HG03095 (cell line): ENCODE measurements at regions not wholly inside any gene's neighbourhood (a gene's known extent, or its start where the extent isn't known, plus 50 kb on each side); places are given as distances from the start of the nearest gene placed in this dataset.
"Not testable (repeated sequence)": the region's sequence is repeated elsewhere in the genome, so short reads cannot be mapped to it uniquely, and the experiment has no call there.

Experiments used
- ATAC-seq: cut with Tn5 transposase; IDR thresholded peaks from one replicate; pipeline ENCODE4 v1.9.1; 2021; ENCODE audit warnings: moderate library complexity; ENCODE audit not compliant: unreplicated experiment

DNA sequence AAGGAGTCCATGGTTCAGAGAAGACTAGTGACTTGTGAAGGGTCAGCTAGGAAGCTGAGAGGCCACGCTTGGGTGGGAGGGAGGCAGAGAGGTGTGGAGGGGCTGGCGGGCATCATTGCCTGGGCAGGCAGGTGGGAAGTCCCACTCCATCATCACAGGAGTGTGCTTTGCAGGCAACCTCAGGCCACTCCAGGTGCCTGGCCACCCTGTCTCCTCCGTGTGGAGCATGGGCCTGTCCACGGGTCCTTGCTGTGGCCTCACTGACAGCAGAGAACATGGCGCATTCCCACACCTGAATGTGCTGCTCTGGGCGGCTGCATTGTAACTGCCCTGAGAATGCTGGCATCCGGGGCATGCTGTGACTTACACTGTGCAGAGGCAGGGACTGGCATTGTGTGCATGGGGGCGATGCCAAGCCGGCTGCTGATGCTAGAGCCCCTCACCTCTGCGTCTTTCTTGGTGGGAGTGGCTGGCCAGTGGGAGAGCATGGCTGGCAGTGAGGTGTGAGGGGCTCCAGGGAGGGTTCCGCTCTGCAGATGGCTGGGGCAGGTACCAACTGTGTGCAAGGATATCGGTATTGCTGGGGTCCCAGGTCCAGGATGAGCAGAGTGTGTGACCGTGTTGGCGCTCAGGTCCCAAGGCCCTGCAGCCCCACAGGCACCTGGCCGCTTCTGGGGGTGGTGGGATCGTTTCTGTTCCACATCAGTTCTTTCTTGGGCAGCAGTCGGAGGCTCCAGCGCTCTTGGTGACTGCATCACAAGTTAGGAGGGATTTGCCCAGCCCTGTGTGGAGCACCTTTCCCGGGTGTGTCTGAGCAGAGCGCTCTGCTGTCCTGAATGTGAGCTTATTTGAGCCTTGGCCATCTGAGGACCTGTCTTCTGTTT lies 94.8 kb downstream of the NPIPB11 start:
- ATAC-seq: no peak

DNA sequence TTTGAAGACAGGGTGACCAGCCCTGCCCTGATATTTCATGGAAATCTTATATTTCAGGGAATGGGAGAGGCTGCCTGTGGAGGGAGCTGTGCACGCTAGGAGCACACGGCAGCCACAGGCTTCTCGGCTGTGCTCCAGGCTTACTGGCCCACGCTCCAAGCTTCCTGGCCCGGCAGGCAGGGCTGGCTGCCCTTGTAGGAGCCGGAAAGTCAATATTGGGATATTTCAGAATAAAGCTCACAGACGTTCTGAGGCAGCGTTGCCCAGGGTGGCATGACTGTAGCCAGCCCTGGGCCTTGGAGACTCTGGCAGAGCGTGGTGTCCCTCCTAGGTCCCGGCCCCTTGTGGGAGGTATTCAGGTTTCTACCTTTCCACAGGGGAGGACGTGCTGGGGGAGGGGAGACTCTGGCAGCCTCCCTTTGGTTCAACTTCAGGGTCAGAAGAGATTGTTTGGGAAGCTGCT lies 95.6 kb downstream of the NPIPB11 start:
- ATAC-seq: no peak

DNA sequence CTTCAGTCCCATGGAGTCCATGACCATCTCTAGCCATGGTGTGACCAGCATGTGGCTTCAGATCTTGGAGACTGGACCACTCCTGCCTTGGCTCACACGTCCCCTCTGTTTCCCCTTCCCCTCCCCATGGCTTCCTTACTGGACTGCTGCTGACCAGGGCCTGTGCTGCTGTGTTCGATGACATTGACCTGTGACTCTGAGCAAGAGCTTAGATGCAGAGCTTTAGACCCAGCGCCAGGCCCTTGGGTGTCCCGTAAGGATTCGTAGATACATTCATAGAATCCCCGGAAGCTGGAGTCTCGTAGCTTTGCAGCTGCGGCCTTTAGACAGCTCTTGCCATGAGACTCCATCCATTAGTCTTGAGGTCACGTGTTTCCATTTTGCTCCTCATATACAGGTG lies 96.3 kb downstream of the NPIPB11 start:
- not testable (repeated sequence) for ATAC-seq

DNA sequence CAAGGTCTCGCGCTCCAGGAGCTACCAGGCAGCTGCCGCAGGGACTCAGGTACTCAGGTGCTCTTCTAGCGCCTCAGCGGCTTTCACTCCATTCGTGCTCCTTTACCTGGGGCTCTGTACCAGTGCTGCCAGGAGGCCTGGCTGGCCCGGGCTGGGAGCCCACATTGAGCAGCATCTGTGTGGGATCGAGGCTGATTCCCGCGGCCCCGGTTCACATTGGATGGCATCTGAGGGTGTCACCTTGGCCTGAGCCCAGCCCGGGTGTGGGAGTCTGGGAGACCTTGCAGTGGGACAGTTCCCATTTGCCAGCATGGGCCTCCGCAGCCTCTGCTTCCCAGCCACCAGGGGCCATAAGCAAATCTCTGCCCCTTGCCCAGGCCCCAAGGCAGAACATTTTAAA lies 96.9 kb downstream of the NPIPB11 start:
- ATAC-seq: not testable (repeated sequence)

GRCh38 chr16:29308644-29309546 lies 97.6 kb downstream of the NPIPB11 start:
- ATAC-seq: no peak

- no peak for ATAC-seq
Observed at GRCh38 chr16:29307598-29308507, 98.7 kb downstream of the NPIPB11 start.

DNA sequence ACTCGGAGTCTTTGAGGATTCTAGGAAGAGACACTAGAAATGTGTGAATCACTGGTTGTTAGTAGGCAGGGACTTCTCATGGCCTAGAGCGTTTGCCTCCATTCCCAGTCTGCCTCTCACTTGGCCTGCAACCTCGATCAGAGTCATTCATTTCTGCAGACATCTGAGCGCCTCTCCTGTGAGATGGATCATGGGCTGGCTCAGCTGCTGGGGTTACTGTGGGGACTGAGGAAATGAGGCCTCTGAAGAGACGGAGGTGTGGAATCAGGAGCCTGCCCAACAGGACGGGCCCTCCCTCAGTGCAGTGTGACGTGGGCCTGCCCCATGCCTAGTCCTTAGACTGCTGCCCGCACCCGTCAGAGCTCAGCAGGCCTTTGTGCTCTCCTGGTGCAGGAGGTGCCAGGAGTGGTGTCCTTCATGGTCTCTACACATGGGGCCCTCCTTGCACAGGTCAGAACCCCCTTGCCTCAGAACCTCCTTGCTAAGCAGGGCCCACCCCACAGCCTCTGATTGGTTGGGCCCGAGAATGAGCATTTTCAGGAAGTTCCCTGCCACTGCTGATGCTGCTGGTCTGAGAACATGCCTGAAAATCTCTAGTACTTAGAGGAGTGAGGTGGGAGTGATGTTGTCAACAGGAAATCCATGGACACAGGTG lies 99.4 kb downstream of the NPIPB11 start:
- ATAC-seq: no peak

DNA sequence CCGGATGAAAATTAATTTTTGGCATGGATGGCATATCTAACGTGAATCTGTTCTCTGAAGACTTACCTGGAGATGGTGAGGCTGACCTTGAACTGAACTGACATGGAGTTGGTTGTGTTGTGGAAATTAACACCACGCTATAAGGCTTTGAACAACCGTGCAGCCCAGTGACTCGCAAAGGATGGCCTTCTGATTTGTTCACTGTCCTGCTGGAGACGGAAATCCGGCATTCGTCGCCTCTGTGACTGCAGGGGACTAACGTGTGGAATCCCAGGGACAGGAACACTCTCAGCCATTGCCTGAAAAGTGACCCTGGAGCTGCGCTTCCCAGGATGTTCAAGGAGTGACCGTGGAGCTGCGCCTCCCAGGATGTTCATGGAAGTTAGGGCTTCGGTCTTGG lies 100.3 kb downstream of the NPIPB11 start:
- ATAC-seq: no peak

- ATAC-seq: not testable (repeated sequence)
Observed at GRCh38 chr16:29305018-29305417, 101.5 kb downstream of the NPIPB11 start.

DNA sequence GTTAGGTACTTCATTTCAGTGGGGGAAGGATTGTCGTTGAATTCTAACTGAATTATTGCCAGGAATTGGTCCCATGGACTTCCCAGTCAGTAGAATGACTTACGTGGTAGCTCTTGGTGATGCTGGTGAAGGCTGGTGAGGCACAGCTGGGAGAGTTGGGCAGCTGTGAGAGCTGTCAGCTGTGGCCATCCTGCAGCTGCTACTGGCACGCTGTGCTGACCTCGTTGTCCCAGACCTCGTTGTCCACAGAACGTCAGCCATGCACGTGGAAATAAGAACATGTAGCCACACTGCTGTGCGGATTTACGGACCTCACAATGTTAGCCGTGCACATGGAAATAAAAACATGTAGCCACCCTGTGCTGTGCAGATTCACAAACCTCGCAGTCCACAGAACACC lies 102.3 kb downstream of the NPIPB11 start:
- ATAC-seq: no peak

DNA sequence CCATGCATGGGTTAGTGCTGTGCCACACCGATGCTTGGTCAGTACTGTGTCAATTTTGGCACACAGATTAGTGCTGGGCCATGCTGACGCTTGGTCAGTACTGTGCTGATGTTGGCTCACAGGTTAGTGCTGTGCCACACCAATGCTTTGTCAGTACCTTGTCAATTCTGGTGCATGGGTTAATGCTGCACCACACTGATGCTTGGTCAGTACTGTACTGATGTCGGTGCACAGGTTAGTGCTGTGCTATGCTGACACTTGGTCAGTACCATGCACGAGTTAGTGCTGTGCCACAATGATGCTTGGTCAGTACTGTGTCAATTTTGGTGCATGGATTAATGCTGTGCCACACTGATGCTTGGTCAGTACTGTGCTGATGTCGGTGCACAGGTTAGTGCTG lies 103.0 kb downstream of the NPIPB11 start:
- no peak for ATAC-seq

DNA sequence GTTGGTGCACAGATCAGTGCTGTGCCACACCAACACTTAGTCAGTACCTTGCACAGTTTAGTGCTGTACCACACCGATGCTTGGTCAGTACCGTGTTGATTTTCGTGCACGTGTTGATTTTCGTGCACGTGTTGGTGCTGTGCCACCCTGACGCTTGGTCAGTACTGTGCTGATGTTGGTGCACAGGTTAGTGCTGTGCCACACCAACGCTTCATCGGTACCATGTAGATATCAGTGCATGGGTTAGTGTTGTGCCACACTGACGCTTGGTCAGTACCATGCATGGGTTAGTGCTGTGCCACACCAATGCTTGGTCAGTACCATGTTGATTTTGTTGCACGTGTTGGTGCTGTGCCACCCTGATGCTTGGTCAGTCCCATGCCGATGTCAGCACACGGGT lies 103.5 kb downstream of the NPIPB11 start:
- ATAC-seq: no peak

GRCh38 chr16:29302433-29302832 lies 104.1 kb downstream of the NPIPB11 start:
- ATAC-seq: not testable (repeated sequence)

- not testable (repeated sequence) for ATAC-seq
Observed at GRCh38 chr16:29301662-29302285, 104.7 kb downstream of the NPIPB11 start.

GRCh38 chr16:29300541-29301535 lies 105.7 kb downstream of the NPIPB11 start:
- not testable (repeated sequence) for ATAC-seq

DNA sequence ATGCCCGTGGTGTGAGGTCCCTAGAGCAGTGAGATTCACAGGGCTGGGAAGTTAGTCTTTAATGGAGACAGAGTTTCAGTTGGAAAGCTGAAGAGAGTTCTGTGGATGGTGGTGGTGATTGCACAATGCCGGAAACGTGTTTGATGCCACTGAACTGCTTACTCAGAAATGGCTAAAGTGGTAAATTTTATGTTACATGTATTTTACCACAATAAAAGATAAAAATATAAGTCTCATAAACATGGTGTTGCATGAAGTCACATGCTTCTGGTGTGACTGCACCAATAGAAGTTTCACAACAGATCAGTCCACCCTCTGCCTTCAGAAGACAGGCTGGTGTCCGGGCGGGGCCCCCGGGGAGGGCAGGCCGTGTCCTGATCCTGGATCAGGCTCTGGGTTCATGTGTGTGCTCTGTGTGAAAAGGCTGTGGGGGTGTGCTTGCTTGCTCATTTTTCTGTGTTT lies 106.5 kb downstream of the NPIPB11 start:
- ATAC-seq: not testable (repeated sequence)

GRCh38 chr16:29298997-29299396 lies 107.5 kb downstream of the NPIPB11 start:
- not testable (repeated sequence) for ATAC-seq

DNA sequence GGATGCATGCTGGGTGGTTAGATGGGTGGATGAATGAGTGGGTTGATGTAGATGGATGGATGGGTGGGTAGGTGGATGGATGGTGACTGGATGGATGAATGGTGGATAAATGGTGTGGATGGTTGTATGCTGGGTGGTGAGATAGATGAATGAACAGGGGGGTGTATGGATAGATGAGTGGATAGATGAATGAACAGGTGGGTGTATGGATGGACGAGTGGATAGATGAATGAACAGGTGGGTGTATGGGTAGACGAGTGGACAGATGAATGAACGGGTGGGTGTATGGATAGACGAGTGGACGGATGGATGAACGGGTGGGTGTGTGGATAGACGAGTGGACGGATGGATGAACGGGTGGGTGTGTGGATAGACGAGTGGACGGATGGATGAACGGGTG lies 108.2 kb downstream of the NPIPB11 start:
- not testable (repeated sequence) for ATAC-seq
